ENCODE measurements at regions not wholly inside any gene's neighbourhood (a gene's known extent, or its start where the extent isn't known, plus 50 kb on each side); places are given as distances from the start of the nearest gene placed in this dataset.

DNA sequence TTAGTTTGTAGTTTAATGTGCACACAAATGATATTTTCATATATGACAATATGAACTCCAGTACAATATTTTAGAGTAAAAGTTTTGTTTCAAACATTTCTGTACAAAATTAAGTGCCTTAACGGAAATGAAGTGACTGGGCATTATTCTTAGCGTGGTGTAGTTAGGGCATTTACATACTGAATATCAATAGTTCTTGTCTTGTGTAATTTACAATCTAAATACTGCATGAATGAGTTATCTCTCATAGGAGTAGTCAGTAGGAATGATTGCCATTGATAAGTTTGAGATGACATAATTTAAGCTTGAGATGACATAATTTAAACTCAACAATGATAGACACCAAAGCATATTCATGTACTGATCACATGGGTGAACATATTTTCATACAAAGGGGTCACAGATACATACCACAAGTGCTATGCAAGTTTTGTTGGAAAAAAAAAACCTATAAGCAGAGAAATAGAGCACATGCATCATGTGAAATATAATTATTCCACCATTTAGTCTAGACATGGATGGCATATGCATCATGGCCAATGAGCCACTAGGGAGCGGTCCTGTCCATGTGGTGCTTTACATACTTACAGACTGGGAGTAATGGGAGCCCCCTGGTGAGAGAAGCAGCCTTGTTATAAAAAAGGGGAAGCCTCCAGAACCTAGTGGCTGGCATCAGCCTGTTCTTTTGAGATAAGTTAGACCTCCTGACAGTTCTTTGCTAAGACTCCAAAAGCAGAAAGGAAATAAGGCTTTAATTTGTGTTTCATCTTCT, 1523.9 kb downstream of the MAT2B start:
- TF ChIP-seq, protein P1, sequence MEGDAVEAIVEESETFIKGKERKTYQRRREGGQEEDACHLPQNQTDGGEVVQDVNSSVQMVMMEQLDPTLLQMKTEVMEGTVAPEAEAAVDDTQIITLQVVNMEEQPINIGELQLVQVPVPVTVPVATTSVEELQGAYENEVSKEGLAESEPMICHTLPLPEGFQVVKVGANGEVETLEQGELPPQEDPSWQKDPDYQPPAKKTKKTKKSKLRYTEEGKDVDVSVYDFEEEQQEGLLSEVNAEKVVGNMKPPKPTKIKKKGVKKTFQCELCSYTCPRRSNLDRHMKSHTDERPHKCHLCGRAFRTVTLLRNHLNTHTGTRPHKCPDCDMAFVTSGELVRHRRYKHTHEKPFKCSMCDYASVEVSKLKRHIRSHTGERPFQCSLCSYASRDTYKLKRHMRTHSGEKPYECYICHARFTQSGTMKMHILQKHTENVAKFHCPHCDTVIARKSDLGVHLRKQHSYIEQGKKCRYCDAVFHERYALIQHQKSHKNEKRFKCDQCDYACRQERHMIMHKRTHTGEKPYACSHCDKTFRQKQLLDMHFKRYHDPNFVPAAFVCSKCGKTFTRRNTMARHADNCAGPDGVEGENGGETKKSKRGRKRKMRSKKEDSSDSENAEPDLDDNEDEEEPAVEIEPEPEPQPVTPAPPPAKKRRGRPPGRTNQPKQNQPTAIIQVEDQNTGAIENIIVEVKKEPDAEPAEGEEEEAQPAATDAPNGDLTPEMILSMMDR (IDR thresholded peaks at IDR 0.05), result peak; percentile 76
- TF ChIP-seq ZFX (IDR thresholded peaks at IDR 0.05; ENCODE audit: borderline replicate concordance), result no peak
